SK-N-SH (cell line): ENCODE measurements at regions not wholly inside any gene's neighbourhood (a gene's known extent, or its start where the extent isn't known, plus 50 kb on each side); places are given as distances from the start of the nearest gene placed in this dataset.

Source experiments
- CTCF ChIP-seq: fragments of 200-600 bp; sonication (generic); IDR thresholded peaks from 2 replicates; pipeline ENCODE4 v1.6.1; 2017; ENCODE audit warnings: antibody characterized with exemption, mild to moderate bottlenecking, moderate library complexity
- EP300 ChIP-seq, 2 experiments: IDR thresholded peaks; 2 replicates each; pipeline versions ENCODE4 v1.4.0 to v1.6.1; 2012; ENCODE audit warnings: borderline replicate concordance in 1 of 2, low read depth in 1 of 2, low read length in 1 of 2
- EZH2phosphoT487 ChIP-seq: fragments of 200-600 bp; sonication (generic); IDR thresholded peaks from 2 replicates; pipeline ENCODE4 v1.6.1; 2017; ENCODE audit warnings: low read depth, mixed run types, mild to moderate bottlenecking, antibody characterized with exemption, moderate library complexity, borderline replicate concordance
- FOSL2 ChIP-seq: IDR thresholded peaks from 2 replicates; pipeline ENCODE4 v1.4.0; 2012; ENCODE audit warnings: low read depth, mild to moderate bottlenecking, moderate library complexity, borderline replicate concordance
- JUND ChIP-seq: IDR thresholded peaks from 2 replicates; pipeline ENCODE4 v1.4.0; 2012
- NRF1 ChIP-seq: IDR thresholded peaks from 2 replicates; pipeline ENCODE4 v1.6.1; 2012; ENCODE audit warnings: low read depth, mild to moderate bottlenecking, low read length
- POLR2AphosphoS5 ChIP-seq: IDR thresholded peaks from 2 replicates; pipeline ENCODE4 v1.6.1; 2012; ENCODE audit warnings: low read depth, low read length
- RAD21 ChIP-seq: IDR thresholded peaks from 2 replicates; pipeline ENCODE4 v1.6.1; 2012; ENCODE audit warnings: mild to moderate bottlenecking, low read length
- SMC3 ChIP-seq: IDR thresholded peaks from 2 replicates; pipeline ENCODE4 v1.6.1; 2012; ENCODE audit warnings: low read depth, low read length, improper control_type of control experiment
- TAF1 ChIP-seq: IDR thresholded peaks from 2 replicates; pipeline ENCODE4 v1.6.1; 2012; ENCODE audit warnings: low read depth, mild to moderate bottlenecking, low read length, moderate library complexity, borderline replicate concordance
- TF ChIP-seq, protein P1 (sequence below): IDR thresholded peaks from 2 replicates; pipeline ENCODE4; 2012
- TF ChIP-seq, protein P2 (sequence below): IDR thresholded peaks from 2 replicates; pipeline ENCODE4 v1.4.0; 2012; ENCODE audit warnings: low read depth, borderline replicate concordance
- TF ChIP-seq, protein P3 (sequence below): IDR thresholded peaks from 2 replicates; pipeline ENCODE4 v1.4.0; 2012; ENCODE audit warnings: low read depth
- TF ChIP-seq, protein P4 (sequence below): IDR thresholded peaks from 2 replicates; pipeline ENCODE4 v1.6.1; 2012; ENCODE audit warnings: mild to moderate bottlenecking, low read depth, low read length, moderate library complexity

DNA sequence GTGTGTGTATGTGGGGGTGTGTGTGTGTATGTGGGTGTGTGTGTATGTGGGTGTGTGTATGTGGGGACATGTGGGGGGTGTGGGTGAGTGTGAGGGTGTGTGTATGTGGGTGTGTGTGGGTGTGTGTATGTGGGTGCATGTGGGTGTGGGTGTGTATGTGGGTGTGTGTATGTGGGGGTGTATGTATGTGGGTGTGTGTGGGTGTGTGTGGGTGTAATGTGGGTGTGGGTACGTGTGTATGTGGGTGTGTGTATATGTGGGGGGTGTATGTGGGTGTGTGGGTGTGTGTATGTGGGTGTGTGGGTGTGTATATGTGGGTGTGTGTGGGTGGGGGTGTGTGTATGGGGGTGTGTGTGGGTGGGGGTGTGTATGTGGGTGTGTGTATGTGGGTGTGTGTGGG lies 106.7 kb downstream of the SPATA19 start:
- TF ChIP-seq CTCF = no peak
- TF ChIP-seq, protein P1, sequence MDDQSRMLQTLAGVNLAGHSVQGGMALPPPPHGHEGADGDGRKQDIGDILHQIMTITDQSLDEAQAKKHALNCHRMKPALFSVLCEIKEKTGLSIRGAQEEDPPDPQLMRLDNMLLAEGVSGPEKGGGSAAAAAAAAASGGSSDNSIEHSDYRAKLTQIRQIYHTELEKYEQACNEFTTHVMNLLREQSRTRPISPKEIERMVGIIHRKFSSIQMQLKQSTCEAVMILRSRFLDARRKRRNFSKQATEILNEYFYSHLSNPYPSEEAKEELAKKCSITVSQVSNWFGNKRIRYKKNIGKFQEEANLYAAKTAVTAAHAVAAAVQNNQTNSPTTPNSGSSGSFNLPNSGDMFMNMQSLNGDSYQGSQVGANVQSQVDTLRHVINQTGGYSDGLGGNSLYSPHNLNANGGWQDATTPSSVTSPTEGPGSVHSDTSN = no peak
- TF ChIP-seq SMC3 = no peak
- TF ChIP-seq, protein P2, sequence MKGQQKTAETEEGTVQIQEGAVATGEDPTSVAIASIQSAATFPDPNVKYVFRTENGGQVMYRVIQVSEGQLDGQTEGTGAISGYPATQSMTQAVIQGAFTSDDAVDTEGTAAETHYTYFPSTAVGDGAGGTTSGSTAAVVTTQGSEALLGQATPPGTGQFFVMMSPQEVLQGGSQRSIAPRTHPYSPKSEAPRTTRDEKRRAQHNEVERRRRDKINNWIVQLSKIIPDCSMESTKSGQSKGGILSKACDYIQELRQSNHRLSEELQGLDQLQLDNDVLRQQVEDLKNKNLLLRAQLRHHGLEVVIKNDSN = no peak
- no peak for TF ChIP-seq POLR2AphosphoS5
- TF ChIP-seq, protein P3, sequence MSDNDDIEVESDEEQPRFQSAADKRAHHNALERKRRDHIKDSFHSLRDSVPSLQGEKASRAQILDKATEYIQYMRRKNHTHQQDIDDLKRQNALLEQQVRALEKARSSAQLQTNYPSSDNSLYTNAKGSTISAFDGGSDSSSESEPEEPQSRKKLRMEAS = no peak
- no peak for TF ChIP-seq TAF1
- no peak for TF ChIP-seq RAD21
- TF ChIP-seq EZH2phosphoT487 = no peak
- no peak for TF ChIP-seq EP300 (IDR thresholded peaks at IDR 0.05; ENCODE audit: borderline replicate concordance in 1 of 2, low read depth in 1 of 2, low read length in 1 of 2)
- no peak for TF ChIP-seq JUND
- TF ChIP-seq FOSL2 = no peak
- TF ChIP-seq, protein P4, sequence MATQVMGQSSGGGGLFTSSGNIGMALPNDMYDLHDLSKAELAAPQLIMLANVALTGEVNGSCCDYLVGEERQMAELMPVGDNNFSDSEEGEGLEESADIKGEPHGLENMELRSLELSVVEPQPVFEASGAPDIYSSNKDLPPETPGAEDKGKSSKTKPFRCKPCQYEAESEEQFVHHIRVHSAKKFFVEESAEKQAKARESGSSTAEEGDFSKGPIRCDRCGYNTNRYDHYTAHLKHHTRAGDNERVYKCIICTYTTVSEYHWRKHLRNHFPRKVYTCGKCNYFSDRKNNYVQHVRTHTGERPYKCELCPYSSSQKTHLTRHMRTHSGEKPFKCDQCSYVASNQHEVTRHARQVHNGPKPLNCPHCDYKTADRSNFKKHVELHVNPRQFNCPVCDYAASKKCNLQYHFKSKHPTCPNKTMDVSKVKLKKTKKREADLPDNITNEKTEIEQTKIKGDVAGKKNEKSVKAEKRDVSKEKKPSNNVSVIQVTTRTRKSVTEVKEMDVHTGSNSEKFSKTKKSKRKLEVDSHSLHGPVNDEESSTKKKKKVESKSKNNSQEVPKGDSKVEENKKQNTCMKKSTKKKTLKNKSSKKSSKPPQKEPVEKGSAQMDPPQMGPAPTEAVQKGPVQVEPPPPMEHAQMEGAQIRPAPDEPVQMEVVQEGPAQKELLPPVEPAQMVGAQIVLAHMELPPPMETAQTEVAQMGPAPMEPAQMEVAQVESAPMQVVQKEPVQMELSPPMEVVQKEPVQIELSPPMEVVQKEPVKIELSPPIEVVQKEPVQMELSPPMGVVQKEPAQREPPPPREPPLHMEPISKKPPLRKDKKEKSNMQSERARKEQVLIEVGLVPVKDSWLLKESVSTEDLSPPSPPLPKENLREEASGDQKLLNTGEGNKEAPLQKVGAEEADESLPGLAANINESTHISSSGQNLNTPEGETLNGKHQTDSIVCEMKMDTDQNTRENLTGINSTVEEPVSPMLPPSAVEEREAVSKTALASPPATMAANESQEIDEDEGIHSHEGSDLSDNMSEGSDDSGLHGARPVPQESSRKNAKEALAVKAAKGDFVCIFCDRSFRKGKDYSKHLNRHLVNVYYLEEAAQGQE = no peak
- TF ChIP-seq NRF1 = no peak
